RWPE2 (cell line): ENCODE measurements at regions not wholly inside any gene's neighbourhood (a gene's known extent, or its start where the extent isn't known, plus 50 kb on each side); places are given as distances from the start of the nearest gene placed in this dataset.
A peak's percentile ranks its signal among the peaks of the same experiment; 100 is the strongest.

Experiments
- ATAC-seq: fragments of 200-7000 bp; cut with Tn5 transposase; 3 replicates; pipeline ENCODE4 v1.9.1; 2021; ENCODE audit warnings: low read depth
- DNase-seq: peaks from one replicate; pipeline ENCODE4 v3.0.0-alpha.2; 2020; ENCODE audit warnings: low spot score
- H3K27ac ChIP-seq: fragments of 450-650 bp; 2 replicates; pipeline ENCODE4 v1.5.1; 2017; ENCODE audit warnings: mild to moderate bottlenecking; ENCODE audit not compliant: poor library complexity, severe bottlenecking
- H3K27me3 ChIP-seq: fragments of 250-450 bp; sonication (Bioruptor Pico); 2 replicates; pipeline ENCODE4 v1.5.1; 2021; ENCODE audit warnings: mild to moderate bottlenecking, moderate library complexity; ENCODE audit not compliant: insufficient read depth, poor library complexity, severe bottlenecking
- H3K36me3 ChIP-seq: fragments of 250-450 bp; sonication (Bioruptor Pico); 2 replicates; pipeline ENCODE4 v1.5.1; 2020; ENCODE audit warnings: low read depth, mild to moderate bottlenecking, moderate library complexity
- H3K4me1 ChIP-seq: fragments of 250-450 bp; sonication (Bioruptor Pico); 2 replicates; pipeline ENCODE4 v1.5.1; 2021; ENCODE audit warnings: mild to moderate bottlenecking, moderate library complexity; ENCODE audit not compliant: insufficient read depth, poor library complexity, severe bottlenecking
- H3K4me3 ChIP-seq: fragments of 250-450 bp; sonication (Bioruptor Pico); 2 replicates; pipeline ENCODE4 v1.5.1; 2021; ENCODE audit warnings: mild to moderate bottlenecking, moderate library complexity; ENCODE audit not compliant: severe bottlenecking
- H3K9me3 ChIP-seq: fragments of 250-450 bp; sonication (Bioruptor Pico); 2 replicates; pipeline ENCODE4 v1.5.1; 2021; ENCODE audit warnings: mild to moderate bottlenecking, moderate library complexity; ENCODE audit not compliant: severe bottlenecking
- TF ChIP-seq, protein P1 (sequence below): fragments of 450-650 bp; IDR thresholded peaks from one replicate; pipeline ENCODE4 v1.5.1; 2017; ENCODE audit warnings: mild to moderate bottlenecking, moderate library complexity; ENCODE audit not compliant: poor library complexity, severe bottlenecking

DNA sequence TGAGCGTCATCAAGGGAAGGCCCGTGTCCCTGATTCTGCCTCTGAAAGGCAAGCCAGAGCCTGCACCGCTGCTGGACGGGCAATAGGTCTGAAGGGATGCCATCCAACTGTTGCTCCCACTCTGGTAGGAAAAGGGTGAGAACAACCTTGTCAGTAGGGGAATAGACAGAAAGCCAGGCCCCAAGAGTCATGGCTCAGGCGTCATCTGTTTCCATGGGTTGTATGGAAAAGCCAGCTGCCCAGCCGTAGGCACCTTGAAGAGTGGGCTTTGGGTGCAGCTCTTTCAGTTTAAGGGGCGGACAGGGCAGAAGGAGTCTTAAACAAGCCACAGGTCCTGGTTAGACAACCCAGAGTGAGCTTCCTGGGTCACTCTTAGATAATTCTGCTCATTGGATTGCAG lies 66.5 kb downstream of the RNF6 start:
- no peak for ATAC-seq
- Histone ChIP-seq H3K4me3 (no peak overlapping the region), H3K9me3 (no peaks in the 10 kb centered on the region), H3K27ac (no peak overlapping the region), H3K36me3 (no peaks in the 10 kb centered on the region), H3K4me1 (no peaks in the 10 kb centered on the region), H3K27me3 (peaks cover 9% of the 10 kb centered on the region)
- DNase-seq: no peak
- TF ChIP-seq, protein P1, sequence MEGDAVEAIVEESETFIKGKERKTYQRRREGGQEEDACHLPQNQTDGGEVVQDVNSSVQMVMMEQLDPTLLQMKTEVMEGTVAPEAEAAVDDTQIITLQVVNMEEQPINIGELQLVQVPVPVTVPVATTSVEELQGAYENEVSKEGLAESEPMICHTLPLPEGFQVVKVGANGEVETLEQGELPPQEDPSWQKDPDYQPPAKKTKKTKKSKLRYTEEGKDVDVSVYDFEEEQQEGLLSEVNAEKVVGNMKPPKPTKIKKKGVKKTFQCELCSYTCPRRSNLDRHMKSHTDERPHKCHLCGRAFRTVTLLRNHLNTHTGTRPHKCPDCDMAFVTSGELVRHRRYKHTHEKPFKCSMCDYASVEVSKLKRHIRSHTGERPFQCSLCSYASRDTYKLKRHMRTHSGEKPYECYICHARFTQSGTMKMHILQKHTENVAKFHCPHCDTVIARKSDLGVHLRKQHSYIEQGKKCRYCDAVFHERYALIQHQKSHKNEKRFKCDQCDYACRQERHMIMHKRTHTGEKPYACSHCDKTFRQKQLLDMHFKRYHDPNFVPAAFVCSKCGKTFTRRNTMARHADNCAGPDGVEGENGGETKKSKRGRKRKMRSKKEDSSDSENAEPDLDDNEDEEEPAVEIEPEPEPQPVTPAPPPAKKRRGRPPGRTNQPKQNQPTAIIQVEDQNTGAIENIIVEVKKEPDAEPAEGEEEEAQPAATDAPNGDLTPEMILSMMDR: no peak

DNA sequence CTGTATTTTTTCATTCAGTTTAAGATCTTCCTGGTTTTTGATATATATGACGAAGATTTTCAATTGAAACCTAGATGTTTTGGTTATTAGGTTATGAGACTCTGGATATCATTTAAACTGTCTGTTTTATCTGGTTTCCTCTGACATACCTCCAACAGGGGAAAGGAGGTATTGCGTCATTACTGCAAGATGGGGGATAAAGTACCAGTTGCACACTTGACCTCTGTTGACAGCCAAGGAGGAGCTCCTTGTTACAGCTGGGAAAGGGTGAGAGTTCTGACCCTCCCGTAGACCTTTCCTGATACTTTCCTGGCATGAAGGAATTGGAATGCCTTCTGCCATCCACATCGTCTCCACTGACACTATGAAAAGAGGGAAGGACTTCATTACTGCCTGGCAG lies 82.0 kb upstream of the SHISA2 start:
- Histone ChIP-seq H3K27ac (no peak overlapping the region), H3K4me1 (no peaks in the 10 kb centered on the region), H3K4me3 (no peak overlapping the region), H3K36me3 (no peaks in the 10 kb centered on the region), H3K27me3 (peaks cover 4% of the 10 kb centered on the region), H3K9me3 (no peaks in the 10 kb centered on the region)
- TF ChIP-seq, protein P1: no peak
- ATAC-seq (no peak), DNase-seq (no peak)

DNA sequence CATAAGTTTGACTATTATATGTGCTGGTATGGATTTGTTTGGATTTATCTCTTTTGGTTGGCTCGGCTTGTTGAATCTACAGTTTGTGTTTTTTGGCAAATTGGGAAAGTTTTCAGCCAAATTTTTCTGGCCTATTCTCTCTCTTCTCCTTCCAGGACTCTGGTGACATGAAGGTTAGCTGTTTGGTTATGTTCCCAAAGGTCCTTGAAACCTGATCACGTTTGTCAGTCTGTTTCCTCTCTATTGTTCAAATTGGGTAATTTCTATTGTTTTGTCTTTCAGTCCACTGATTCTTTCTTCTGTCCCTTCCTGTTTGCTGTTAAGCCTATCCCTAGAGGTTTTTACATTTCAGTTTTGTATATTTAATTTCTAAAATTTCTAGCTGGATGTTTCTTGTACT lies 81.5 kb upstream of the SHISA2 start:
- H3K4me1 ChIP-seq: no peaks in the 10 kb centered on the region
- H3K4me3 ChIP-seq: no peak overlapping the region
- DNase-seq (no peak), ATAC-seq (no peak)
- no peaks in the 10 kb centered on the region for H3K36me3 ChIP-seq
- TF ChIP-seq, protein P1: no peak
- no peaks in the 10 kb centered on the region for H3K9me3 ChIP-seq
- H3K27ac ChIP-seq: no peak overlapping the region
- H3K27me3 ChIP-seq: peaks cover 3% of the 10 kb centered on the region

DNA sequence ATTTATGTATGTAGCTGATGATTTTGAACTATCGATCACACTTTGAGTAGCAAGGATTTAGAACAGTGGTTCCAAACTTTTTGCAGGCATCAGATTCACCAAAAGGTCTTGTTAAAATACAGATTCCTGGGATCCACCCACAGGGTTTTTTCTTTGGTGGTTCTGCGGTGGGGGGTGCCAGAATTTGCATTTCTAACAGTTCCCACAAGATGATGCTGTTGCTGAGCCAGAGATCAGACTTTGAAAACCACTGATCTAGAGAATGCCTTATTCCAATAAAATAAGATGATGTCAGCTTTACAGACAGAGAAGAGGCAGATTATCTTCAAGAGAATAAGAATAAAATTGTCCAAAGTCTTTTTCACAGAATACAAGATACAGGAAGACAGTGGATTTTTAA lies 80.9 kb upstream of the SHISA2 start:
- no peaks in the 10 kb centered on the region for H3K9me3 ChIP-seq
- H3K36me3 ChIP-seq: no peaks in the 10 kb centered on the region
- DNase-seq: no peak
- H3K4me1 ChIP-seq: no peaks in the 10 kb centered on the region
- no peak overlapping the region for H3K27ac ChIP-seq
- peaks cover 3% of the 10 kb centered on the region for H3K27me3 ChIP-seq
- ATAC-seq: no peak
- TF ChIP-seq, protein P1: peak; percentile 30
- no peak overlapping the region for H3K4me3 ChIP-seq

DNA sequence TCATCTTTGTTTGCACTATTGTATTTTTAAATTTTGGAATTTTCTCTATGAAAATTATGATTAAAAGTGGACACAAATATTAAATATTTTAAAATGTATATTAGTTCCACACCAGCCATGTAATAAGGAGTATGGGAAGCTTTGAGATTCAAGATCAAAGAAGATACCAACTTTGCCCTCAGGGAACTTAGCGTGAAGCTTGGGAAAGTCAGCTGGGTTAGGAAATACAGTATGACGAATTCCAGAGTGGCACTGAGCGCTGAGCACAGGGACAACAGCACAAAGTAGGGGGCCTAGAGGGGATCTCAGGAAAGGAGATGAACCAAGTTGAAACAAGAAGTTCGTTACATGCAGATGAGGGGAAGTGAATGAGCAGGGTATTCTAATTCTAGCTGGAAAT lies 76.9 kb upstream of the SHISA2 start:
- Histone ChIP-seq H3K36me3 (no peaks in the 10 kb centered on the region), H3K9me3 (no peaks in the 10 kb centered on the region), H3K27me3 (no peaks in the 10 kb centered on the region), H3K4me1 (no peaks in the 10 kb centered on the region), H3K27ac (no peak overlapping the region), H3K4me3 (no peak overlapping the region)
- ATAC-seq: no peak
- TF ChIP-seq, protein P1: no peak
- DNase-seq: no peak
